ENCODE measurements at regions not wholly inside any gene's neighbourhood (a gene's known extent, or its start where the extent isn't known, plus 50 kb on each side); places are given as distances from the start of the nearest gene placed in this dataset.
A peak's percentile ranks its signal among the peaks of the same experiment; 100 is the strongest.
"Not testable (repeated sequence)": the region's sequence is repeated elsewhere in the genome, so short reads cannot be mapped to it uniquely, and the experiment has no call there.

- no peak for DNase-seq (ENCODE audit: low read depth in 2 of 2)
Measured at GRCh38 chr12:123061441-123062205, 81.1 kb downstream of the ARL6IP4 start.

GRCh38 chr12:123059500-123059899 lies 79.0 kb downstream of the ARL6IP4 start:
- no peak for DNase-seq (ENCODE audit: low read depth in 2 of 2)

GRCh38 chr12:123058980-123059379 lies 78.5 kb downstream of the ARL6IP4 start:
- no peak for DNase-seq (ENCODE audit: low read depth in 2 of 2)

- DNase-seq (ENCODE audit: low read depth in 2 of 2), result no peak
Measured at GRCh38 chr12:123058481-123058880, 78.0 kb downstream of the ARL6IP4 start.

DNA sequence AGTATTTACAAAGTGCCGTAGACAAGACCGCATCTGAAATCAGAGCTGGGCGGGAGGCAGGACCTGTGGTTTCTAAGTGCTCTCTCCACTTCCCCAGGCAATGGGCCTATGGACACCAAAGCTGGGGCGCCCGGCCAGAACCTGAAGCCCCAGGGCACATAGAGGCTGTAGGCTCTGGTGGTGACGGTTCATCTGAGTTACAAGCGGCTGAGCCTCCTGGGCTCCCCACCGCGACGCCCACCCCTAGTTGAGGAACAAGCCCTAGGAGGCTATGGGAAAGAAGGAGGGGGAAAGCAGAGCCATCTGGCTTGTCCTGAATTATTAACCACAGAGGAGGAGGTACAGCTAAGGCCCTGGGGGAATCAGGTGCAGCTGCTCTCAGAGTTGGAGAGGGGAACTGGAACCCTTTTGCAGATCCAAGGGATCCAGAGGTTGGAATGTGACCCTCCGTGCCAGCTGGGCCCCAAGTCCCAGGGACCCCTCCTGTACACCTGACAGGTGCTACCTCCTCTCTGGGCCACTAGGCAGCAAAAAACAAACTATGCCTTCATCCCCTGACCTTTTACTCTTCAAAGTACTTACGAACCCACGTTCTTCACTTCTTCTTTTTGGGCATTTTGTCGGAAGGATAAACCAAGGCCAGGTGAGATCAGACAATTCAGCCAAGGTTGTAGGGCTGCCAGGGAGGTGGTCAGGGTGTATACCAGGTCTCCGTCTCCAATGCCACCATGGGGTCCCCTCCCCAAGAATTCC lies 77.2 kb downstream of the ARL6IP4 start:
- no peak for DNase-seq (ENCODE audit: low read depth in 2 of 2)

DNA sequence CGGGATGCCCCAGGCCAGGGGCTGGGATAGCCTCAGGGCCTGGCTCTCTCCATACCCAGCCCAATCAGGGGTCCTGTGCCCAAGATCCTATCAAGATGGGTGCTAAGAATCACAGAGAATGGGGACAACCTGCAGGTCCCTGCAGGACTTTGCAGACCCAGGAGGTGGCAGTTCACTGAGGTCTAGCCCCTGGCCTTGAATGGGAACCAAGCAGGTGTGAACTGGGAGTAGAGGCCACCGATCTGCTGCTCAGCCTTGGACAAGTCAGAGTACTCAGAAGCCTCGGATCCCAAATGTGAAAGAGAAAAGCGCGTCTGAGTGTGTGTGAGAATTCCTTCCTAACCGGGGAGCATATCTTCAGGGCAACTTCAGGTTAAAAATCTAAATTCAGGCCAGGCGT lies 76.2 kb downstream of the ARL6IP4 start:
- DNase-seq (ENCODE audit: low read depth in 2 of 2), result no peak

DNA sequence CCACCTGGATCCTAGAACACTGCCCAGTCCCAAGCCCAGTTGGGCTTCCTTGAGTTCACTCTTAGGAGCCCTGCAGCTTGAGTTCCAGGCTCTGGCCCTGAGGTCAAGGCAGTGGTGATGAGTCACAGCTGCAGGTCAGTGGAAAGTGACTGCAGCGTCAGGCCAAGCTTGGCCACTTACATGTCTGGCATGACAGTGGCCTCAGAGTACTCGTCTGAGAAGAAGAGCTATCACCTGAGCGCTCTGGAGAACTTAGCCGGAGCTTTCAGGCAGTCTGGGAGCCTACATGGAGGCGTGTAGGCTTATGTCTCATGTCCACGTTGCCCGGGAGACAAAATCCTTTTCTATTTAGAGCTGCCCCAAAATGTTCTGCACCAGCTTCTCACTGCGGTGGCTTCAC lies 75.6 kb downstream of the ARL6IP4 start:
- DNase-seq (ENCODE audit: low read depth in 2 of 2), result no peak

- no peak for DNase-seq (ENCODE audit: low read depth in 2 of 2)
Measured at GRCh38 chr12:123055281-123055766, 74.8 kb downstream of the ARL6IP4 start.

GRCh38 chr12:123054371-123054770 lies 73.9 kb downstream of the ARL6IP4 start:
- no peak for DNase-seq (ENCODE audit: low read depth in 2 of 2)

DNA sequence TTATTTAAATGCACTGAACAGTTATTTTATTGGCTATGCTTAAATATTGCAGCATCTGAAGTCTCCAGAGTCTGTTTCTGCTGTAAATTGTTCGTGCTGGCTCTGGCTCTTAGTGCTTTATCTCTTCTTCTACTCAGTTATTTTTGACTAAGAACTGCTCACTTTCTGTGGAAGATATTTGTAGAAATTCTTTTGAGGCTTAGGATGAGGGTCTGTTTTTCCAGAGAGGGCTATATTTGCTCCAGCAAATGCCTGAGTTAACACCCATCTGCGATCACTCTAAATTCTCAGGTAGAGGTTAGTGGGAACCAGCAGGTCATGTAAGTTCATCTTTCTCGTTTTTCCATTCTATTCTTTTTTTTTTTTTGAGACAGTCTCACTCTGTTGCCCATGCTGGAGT lies 71.1 kb downstream of the ARL6IP4 start:
- no peak for DNase-seq (ENCODE audit: low read depth in 2 of 2)

- DNase-seq (ENCODE audit: low read depth in 2 of 2), result no peak
Measured at GRCh38 chr12:123050913-123051312, 70.4 kb downstream of the ARL6IP4 start.

- DNase-seq (ENCODE audit: low read depth in 2 of 2), result no peak
Measured at GRCh38 chr12:123050331-123050831, 69.9 kb downstream of the ARL6IP4 start.

DNA sequence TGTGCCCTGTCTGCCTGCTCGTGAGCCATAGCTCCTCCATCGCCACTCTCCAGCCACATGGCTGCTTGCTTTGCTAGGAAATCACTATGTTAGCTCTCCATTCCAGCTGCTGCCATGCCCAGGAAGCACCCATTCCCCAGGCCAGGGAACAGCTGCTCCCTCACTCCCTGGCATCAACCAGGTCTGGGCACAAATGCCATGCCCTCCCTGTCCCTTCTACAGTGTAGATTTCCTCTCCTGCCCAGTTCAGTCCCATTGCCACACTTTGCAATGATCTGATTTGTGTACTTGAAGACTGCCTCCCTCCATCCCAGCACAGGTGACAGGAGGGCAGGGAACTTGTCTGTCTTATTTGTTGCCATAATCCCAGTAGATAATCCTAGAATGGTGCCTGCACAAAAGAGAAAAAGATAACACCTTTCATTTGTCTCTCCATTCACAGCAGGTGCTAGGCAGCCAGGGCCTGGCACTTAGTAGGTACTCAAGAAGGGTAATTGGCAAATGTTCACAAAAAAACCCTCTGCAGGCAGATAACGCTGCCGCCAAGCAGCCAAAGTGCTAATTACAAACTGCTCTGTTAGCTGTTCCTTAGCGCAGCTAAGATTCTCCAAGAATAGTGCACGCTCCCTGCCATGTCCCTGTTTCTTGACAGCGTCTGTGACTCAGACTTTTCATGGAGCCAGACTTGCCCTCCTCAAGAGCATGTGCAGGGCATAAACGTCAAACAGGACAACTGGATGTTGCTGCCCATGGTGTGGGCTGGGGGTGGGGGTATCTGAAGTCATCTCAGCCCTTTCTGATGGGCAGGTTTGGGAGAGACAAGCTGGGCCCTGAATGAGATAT lies 69.1 kb downstream of the ARL6IP4 start:
- no peak for DNase-seq (ENCODE audit: low read depth in 2 of 2)

- DNase-seq (ENCODE audit: low read depth in 2 of 2), result not testable (repeated sequence)
Measured at GRCh38 chr12:123047892-123048291, 67.4 kb downstream of the ARL6IP4 start.

GRCh38 chr12:123047289-123047688 lies 66.8 kb downstream of the ARL6IP4 start:
- no peak for DNase-seq (ENCODE audit: low read depth in 2 of 2)

GRCh38 chr12:123046431-123046830 lies 66.0 kb downstream of the ARL6IP4 start:
- DNase-seq (ENCODE audit: low read depth in 2 of 2), result no peak

- no peak for DNase-seq (ENCODE audit: low read depth in 2 of 2)
Measured at GRCh38 chr12:123045678-123046077, 65.2 kb downstream of the ARL6IP4 start.

DNA sequence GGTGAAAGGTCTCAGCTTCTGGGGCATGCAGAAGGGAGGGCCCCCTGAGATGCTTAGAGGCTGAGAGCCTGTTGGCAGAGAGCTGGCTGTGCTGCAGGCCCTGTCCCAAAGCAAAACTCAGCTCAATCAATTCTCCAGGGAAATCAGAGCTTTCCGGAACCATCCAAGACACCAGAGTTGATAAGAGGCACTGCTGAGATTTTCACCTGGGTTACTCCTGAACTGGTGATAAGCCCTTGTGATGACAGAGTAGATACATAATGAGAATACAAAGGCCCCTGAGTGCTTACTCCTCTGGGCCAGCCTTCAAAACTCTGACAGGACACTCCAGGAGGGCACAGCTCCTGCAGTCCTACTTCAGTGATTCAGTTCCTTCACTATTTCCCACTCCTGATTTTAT lies 63.9 kb downstream of the ARL6IP4 start:
- DNase-seq (ENCODE audit: low read depth in 2 of 2), result no peak

- peak; percentile 54 to 72 for DNase-seq (ENCODE audit: low read depth in 2 of 2)
Measured at GRCh38 chr12:123043536-123044001, 63.1 kb downstream of the ARL6IP4 start.

GRCh38 chr12:123042833-123043232 lies 62.4 kb downstream of the ARL6IP4 start:
- DNase-seq (ENCODE audit: low read depth in 2 of 2), result no peak

- DNase-seq (ENCODE audit: low read depth in 2 of 2), result no peak
Measured at GRCh38 chr12:123041811-123042655, 61.6 kb downstream of the ARL6IP4 start.
